Caki2 (cell line): ENCODE measurements at regions not wholly inside any gene's neighbourhood (a gene's known extent, or its start where the extent isn't known, plus 50 kb on each side); places are given as distances from the start of the nearest gene placed in this dataset.

Source experiments
- DNase-seq: peaks from one replicate; pipeline ENCODE4 v3.0.0-alpha.2; 2015; ENCODE audit warnings: low read depth
- in situ Hi-C: cut with HindIII; loops from 2 replicates; pipeline ENCODE4 v1.10.0; 2016; ENCODE audit warnings: low sequenced_read_pairs, low pct_unique_long_range_greater_than_20kb, mixed read lengths

DNA sequence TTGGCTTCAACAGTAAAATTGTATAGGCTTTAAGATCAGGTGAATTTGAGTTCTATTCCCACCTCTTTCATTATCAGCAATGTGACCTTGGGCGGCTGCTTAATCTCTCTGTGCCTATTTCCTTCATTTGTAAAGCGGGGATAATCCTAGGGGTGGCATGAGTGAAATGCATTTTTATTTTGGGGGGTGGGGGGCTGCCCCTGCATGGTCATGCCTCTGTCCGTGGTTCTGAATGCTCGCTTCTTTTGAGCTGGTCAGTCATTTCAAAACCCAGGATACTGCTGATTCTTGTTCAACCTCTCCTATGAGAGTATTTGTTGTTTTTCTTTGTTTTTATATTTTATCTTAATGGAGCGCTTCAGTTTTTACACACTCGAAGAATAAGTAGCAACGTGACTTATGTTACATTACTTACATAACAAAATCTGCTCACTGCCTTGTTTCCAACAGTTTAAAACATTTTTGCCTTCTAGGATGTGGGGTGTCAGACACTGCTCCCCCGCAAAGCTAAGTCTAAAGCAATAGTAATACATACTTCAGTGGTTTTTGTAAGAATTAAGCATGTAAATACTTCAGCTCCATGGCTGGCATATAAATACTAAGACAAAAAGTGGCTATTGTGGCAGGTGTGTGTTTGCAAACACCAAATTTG is 152.6 kb upstream of the PELI1 start:
- no peak for DNase-seq
- in situ Hi-C loops, result no loop called here

DNA sequence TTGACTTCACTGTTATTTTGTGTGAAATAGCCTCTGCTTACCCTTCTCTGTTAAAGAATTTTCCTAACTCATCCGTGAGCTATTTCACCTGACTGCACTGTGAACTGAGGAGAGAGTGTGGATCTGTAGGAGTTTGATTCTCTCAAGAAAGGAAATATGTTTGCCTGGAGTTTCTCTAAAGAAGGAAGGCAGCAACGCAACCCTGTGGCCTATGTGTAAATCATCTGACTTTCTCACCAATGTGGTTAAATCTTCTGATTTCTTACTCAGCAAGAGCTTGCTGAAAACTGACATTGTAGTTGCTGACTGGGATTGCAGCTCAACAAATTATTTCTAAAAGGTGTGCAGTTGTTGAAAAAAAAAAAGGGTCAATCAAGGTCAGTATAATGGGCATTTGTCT is 153.9 kb upstream of the PELI1 start:
- in situ Hi-C loops, result no loop called here
- DNase-seq, result no peak

DNA sequence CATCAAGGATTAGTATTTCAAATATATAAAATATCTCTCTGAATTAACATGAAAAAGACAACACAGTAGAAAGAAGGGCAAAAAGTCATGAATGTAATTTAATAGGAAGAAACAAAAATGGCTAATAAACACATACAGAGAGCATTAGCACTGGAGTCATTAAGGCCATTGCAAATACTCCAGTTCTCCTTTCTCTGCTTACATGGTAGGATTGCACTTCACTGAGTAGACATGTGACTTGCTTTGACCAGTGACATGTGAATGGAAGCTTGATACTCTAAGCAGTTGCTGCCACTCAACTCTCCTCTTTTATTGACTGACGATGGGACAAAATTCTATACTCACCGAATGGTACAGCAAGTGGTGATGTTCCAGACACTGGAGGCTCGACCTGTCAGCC is 153.9 kb upstream of the LGALSL start:
- in situ Hi-C loops, result loop anchor here (25.0 kb wide), 1 partner anchor 263 kb away; no protein-coding TSS in a partner anchor
- no peak for DNase-seq

DNA sequence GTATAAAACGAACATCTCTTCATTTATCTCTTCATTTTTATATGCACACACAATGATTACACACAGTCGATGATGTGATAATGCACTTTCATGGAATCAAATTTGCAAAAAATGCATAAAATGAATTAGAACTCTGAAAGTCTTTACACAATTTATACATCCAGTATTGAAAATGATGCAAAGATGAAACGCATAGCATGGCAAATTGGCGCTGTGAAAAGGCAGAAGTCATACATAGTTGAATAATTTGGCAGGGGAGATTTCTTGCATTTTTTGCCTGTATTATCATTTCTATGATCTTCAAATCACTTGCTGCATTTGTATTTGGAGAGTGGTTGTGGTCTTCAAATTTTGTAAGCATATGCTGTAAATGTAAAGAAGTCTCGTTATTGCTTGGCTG is 150.7 kb upstream of the LGALSL start:
- no peak for DNase-seq
- in situ Hi-C loops, result loop anchor here (25.0 kb wide), 1 partner anchor 266 kb away; no protein-coding TSS in a partner anchor

DNA sequence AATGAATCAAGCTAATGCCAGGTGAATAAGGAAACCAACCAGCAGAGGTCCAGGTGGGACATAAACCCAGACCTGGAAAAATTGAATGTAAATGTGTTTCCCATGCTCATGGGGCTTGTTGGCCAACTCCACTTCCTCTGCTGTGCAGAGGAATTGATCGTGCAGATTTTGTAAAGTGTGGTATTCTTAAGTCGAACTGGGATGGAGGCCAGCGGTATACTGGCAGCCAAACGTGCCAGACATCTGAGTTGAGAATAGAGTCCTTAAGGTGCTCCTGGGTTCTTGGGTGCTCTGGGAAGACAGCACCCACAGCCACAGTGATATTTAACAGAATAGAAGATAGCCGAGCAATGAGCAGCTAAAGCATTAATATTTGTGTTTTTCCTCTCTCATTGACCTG is 146.5 kb upstream of the LGALSL start:
- DNase-seq, result no peak
- in situ Hi-C loops, result loop anchor here (25.0 kb wide), 1 partner anchor 270 kb away; no protein-coding TSS in a partner anchor

DNA sequence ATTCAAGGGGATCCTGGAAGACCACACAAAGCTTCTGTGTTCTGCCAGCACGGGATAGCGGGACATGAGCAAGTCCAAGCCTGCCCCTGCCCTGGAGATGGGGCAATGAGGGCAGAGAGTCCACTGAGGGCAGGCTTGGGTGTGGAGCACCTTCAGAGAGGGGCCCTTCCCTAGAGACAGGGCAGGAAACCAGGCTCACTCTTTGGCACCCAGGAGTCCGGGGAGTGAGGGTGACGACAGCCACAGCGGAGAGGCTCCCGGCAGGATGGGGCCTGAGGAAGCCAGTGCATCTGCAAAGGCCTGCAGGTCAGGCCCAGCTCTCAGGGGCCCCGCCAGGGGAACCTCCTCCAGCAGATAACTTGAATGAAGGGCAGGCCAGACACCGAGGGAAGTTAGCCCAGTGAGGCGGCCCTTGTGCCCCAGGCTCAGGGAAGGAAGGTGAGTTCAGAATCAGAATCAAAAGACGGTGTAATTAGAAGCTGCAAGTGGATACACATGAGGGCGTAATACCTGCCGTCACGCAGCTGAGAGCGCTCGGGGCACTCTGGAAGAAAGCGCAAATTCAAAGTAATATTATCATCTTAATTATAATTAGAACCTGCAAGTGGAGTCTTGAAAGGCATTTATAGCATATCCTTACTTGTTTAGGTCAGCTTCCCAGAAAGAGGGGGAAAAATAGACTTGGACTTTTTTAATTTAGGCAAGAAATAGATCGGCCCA is 142.6 kb upstream of the LGALSL start:
- in situ Hi-C loops, result loop anchor here (25.0 kb wide), 1 partner anchor 274 kb away; no protein-coding TSS in a partner anchor
- no peak for DNase-seq

DNA sequence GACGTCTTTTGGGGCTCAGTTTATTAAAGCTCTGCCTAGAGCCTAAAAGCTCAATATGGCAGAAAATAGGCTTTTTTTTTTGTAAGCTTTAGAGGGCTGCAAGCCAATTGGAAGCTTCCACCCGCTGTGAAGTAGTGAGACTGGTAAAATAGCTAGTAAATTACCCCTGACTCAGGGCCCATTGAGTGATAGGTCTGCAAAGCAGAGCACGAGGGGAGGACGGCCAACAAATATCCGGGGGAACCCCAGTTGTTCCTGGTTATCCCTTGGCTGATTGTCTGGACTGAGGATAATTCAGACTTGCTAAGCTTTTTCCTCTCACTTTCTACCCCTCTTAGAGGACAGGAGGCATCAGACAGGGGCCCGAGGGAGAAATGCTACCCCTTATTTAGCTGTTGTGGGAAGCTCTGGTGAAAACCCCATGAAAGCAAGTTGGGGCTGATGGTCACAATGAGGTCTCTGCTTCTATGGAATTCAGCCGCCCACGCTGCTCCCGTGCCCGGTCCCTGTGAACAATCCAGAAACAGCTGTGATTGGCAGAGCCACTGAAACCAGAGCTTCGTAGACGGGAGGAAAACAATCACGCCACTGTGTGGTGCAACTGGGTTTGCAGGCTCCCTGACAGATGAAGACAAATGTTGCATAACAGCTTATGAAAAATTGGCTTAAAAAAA is 141.9 kb upstream of the LGALSL start:
- DNase-seq, result no peak
- in situ Hi-C loops, result loop anchor here (25.0 kb wide), 1 partner anchor 275 kb away; no protein-coding TSS in a partner anchor

DNA sequence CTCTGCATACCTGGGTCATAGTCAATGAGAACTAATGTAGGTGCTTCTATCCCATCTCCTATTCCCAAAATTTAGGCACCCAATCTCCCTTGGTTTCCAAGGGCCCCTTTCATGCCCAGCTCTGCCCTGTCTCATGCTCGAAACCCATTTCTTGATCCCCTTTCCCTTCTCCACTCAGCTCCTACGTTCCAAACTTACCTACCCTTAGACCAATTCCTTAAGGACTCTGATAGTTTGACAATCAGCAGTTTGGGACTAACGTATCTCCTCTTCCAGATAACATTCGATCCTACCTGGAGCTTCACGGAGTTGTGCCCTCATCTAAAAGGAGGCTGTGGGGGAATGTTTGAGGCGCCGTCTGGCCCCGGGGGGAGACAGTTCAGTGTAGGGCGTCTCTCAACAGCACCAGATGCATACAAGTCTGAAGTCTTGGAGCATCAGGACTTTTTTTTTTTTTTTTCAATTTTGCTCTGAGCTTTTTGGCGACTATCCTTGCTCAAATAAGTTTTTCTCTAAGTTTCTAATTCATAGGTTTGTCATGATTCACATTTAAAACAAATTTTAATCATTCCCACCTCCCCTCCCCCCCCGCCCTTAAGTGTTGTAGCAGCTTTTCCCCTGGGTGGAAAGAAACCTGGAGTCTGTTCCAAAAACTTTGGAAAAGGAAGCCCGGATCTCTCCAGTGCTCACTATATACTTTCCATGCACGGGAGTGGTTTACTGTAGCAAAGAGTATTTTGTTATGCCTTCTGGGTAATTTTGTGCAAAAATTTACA is 141.2 kb upstream of the LGALSL start:
- DNase-seq, result no peak
- in situ Hi-C loops, result loop anchor here (25.0 kb wide), 1 partner anchor 276 kb away; no protein-coding TSS in a partner anchor

DNA sequence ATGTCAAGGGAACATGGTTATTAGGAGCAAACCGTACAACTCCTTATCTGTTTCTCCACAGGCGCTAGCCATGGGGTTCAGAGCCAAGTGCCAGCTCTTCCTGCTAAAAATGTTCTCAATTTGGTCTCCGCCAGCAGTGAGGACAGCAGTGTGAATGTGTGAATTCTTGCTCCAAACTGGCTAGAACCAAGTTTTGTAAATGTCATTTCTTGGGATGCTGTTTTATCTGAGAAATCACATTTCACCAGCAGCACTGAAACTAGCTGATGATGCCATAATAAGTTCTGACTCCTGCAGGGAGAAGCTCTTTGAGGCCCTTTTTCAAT is 140.6 kb upstream of the LGALSL start:
- no peak for DNase-seq
- in situ Hi-C loops, result loop anchor here (25.0 kb wide), 1 partner anchor 276 kb away; no protein-coding TSS in a partner anchor

DNA sequence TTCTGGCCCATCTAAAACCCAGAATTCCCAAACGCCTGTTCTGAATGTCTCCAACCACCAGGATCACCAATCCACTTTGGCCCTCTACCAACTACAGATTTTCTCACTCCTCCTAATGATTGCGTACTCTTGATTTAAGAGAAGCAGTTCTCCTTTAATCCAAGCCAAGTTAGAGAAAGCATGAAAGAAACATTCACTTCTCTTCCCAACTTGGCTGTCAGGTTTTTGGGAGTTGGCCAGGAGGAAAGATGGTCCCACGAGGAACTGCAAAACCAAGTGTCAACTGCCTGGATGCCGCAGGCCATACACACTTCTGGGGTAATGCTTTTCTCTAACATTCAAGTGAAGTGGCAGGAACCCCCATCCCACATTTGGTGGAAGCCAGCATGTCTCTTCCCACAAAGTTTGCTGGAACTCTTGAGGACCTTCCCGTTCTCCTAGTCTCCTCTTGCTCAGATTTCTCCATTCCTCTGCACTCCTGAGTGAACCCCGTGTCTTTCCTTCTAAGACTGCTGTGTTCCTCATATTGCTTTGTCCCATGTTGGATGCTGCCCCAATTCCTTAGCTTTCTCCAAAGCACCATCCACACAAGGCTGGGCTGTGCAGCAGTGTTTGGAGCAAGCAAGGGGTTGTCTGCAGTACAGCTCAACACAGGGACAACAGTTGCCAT is 138.5 kb upstream of the LGALSL start:
- DNase-seq, result no peak
- in situ Hi-C loops, result loop anchor here (25.0 kb wide), 1 partner anchor 278 kb away; no protein-coding TSS in a partner anchor

DNA sequence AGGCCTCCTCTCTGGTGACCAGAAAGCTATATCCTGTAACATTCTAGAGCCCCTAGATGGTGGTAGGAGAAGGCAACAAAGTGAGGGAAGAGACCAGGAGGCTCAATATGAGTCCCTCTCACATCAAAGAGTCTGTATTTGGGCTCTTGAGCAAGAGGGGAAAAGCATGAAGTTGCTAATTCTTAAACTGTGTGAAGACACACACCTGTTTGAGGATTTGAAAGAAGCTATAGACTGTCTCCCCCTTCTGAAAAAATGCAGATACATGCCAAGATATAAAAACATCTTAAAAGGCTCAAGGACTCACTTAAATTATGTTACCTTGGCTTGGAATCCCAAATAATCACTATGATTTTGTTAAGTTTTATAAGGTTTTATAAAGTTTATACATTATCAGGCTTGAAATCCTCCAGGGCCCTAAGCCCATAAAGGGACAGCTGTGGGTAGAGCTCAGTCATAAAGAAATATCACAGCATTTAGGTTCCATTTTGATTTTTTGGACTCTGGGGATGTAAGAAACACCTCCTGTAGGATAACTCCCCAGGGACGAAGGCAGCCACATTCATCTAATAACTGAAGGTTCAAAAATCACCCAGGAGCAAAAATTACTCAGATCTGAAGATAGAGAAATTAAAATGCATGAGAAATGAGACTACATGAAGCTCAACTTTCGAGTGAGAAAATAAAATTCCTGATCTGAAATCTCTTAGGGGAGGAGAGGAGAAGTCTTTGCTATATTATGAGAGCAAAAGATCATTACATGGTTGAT is 136.1 kb upstream of the LGALSL start:
- no peak for DNase-seq
- in situ Hi-C loops, result loop anchor here (25.0 kb wide), 1 partner anchor 281 kb away; no protein-coding TSS in a partner anchor

DNA sequence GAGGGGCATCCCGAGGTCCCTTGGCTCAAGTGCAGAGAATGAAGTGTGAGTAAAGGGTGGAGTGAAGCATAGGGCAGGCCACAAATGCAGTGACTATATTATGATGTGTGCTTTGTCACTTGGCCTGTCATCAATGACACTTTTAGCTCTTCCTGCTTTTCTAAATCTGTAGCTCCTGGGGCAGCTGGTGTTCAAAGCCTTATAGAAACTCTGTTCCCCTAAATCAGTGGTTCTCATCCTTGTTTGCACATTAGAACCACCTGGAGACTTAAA is 135.6 kb upstream of the LGALSL start:
- in situ Hi-C loops, result loop anchor here (25.0 kb wide), 1 partner anchor 281 kb away; no protein-coding TSS in a partner anchor
- no peak for DNase-seq

DNA sequence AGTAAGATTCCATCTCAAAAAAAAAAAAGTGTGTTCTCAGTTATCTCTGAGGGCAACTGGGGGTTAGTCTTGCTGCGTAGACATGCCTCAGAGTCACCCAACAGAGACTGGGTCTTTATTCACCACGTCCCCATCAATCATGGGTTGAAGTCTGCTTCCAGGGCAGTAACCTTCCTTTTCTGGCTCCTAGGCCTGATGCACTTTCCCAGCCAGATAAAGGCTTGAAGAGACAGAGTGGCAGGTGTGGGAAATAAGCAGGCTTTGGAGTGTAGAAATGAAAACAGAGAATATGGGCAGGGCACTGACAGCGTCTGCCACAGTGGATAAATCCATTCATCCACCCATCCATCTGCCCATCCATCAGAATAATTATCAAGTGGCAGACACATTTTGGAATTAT is 134.1 kb upstream of the LGALSL start:
- in situ Hi-C loops, result loop anchor here (25.0 kb wide), 1 partner anchor 283 kb away; no protein-coding TSS in a partner anchor
- no peak for DNase-seq

DNA sequence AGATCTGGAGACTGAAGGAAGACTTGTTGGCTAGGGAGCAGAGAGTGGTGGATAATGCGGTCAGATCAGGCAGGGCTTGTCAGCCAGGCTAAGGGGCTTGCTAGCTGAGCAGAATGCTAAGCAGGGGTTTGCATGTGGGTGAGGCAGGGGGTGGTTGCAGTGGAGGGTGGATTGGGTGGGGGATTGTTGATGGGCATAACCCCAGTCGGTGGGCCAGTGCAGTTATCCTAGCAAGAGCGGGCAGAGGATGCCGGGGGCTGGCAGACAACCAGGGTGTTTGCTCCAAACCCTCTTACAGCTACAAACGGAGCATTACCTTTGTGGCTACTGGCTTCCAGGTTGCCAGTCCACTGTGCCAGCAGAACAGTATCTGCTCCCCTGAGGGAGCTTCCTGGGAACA is 131.5 kb upstream of the LGALSL start:
- no peak for DNase-seq
- in situ Hi-C loops, result loop anchor here (25.0 kb wide), 1 partner anchor 285 kb away; no protein-coding TSS in a partner anchor

DNA sequence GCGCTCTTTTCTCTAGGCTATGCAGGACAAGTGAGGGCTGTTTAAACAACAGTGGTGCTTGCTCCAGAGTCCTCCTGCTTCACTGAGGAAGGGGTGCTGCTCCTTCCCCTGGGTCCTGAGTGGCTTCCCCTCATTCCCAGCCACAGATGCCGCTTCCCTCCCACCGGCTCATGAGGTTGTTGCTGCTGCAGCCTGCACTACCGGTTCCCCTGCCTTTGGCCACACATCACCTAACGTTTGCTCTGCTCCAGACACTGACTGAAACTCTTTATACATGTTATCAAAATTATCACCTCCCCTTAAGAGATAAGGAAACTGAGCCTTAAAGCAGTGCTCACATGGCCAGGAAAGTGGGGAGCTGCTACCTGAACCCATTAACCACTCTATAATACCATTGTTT is 130.8 kb upstream of the LGALSL start:
- in situ Hi-C loops, result loop anchor here (25.0 kb wide), 1 partner anchor 286 kb away; no protein-coding TSS in a partner anchor
- no peak for DNase-seq

DNA sequence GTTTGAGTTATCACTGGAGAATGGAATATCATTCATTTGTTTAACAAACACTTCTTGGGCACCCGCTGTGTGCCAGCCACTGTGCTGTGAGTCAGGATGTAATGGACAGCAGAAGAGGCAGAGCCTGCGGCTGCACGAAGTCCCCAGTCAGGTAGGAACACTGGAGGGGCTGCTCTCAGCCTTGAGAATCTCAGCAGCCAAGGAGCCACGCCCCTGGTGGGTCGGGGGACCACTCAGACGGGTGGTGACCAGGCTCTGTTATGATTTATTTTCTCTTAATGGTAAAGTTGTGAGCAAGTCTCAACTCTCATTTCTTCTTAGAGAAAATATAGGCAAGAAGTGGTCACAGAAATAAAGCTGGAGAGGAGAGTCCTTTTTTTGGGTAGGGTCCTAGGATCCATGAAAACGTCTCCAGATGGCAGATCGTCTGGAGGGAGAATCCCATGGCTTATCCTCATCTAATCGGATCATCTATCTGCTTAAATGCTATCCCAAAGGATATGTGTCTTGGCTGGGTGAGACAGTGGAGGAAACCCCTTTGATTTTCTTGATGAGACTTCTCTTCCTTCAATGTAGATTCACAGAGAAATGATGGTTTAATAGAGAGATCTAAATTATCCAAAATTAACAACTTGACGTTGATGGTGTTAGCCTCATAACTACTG is 129.1 kb upstream of the LGALSL start:
- DNase-seq, result no peak
- in situ Hi-C loops, result loop anchor here (25.0 kb wide), 1 partner anchor 288 kb away; no protein-coding TSS in a partner anchor

DNA sequence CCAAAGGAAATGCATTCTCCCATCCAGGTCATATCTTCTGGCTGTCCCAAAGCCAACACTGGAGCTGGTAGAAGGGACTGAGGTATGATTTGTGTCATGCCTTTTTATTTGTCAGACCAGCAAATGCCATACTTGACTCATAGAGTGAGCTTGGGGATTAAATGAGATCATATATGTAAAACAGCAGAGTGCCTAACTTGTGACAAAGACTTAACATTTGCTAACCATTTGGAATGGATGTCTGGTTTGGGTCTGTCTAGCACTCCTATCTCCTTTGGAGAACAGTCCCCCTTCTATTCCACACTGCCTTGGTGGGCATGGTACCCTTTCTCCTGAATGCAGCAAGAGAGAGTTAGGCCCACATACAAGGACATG is 128.5 kb upstream of the LGALSL start:
- no peak for DNase-seq
- in situ Hi-C loops, result no loop called here
